ENCODE measurements at regions not wholly inside any gene's neighbourhood (a gene's known extent, or its start where the extent isn't known, plus 50 kb on each side); places are given as distances from the start of the nearest gene placed in this dataset.

GRCh38 chr5:121108725-121109124, 644.6 kb downstream of the PRR16 start:
- TF ChIP-seq CTCF (IDR thresholded peaks at IDR 0.05) (no peak), POLR2A (IDR thresholded peaks at IDR 0.05) (no peak)

All from testis (tissue), 2 donors.